ENCODE measurements at regions not wholly inside any gene's neighbourhood (a gene's known extent, or its start where the extent isn't known, plus 50 kb on each side); places are given as distances from the start of the nearest gene placed in this dataset.

DNA sequence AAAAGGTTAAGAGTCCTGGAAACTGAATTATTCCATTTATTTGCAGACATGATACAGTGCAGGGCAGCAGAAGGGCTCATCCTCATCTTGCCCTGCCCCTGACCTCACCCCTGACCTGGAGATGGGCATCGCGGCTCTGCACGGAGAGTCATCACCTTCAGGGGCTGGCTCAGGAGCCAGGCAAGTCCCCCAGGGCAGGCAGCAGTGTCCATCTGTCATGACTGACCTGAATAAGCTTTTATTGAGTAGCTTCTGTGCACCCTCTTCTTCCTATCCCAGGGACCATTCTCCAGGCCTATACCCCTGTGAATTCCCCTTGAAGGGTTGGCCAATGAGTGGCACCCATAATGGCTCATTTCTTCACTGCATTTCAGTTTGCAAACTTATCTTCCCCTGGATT, 484.2 kb downstream of the ZNF536 start:
- POLR2A ChIA-PET: interaction anchor here (0.7 kb wide), 1 partner anchor 9 kb away, joined by 3 read pairs; no protein-coding TSS in a partner anchor
- Histone ChIP-seq H3K27me3 (ENCODE audit: control insufficient read depth, insufficient read depth, low read length) (no peaks in the 10 kb centered on the region), H3K36me3 (ENCODE audit: control insufficient read depth, insufficient read depth, low read length) (no peaks in the 10 kb centered on the region), H3K4me3 (ENCODE audit: low read depth, low read length) (no peak overlapping the region)
- CTCF ChIA-PET: no interaction called here
- TF ChIP-seq, protein P1, sequence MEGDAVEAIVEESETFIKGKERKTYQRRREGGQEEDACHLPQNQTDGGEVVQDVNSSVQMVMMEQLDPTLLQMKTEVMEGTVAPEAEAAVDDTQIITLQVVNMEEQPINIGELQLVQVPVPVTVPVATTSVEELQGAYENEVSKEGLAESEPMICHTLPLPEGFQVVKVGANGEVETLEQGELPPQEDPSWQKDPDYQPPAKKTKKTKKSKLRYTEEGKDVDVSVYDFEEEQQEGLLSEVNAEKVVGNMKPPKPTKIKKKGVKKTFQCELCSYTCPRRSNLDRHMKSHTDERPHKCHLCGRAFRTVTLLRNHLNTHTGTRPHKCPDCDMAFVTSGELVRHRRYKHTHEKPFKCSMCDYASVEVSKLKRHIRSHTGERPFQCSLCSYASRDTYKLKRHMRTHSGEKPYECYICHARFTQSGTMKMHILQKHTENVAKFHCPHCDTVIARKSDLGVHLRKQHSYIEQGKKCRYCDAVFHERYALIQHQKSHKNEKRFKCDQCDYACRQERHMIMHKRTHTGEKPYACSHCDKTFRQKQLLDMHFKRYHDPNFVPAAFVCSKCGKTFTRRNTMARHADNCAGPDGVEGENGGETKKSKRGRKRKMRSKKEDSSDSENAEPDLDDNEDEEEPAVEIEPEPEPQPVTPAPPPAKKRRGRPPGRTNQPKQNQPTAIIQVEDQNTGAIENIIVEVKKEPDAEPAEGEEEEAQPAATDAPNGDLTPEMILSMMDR (IDR thresholded peaks at IDR 0.05; ENCODE audit: insufficient read depth, low read depth, low read length): no peak
- DNase-seq (ENCODE audit: low read depth): no peak

DNA sequence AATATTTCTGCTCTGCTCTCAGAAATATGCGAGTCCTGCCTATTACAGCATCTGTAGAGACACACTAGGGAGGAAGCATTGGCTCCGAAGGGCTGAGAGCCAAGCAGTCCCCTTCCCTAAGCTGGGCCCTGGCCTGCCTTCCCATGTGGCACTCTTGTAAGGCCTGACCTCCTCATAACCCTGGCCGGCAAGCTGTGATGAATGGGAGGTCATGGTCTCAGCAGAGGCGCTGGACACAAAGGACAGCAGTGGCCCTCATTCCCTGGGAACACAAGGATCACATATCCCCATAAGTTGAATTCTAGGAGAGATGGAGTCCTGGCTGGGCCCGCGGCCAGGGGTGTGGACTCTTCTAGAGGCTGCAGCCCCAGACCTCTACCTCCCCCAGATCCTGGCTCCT, 483.3 kb downstream of the ZNF536 start:
- no peak for DNase-seq (ENCODE audit: low read depth)
- CTCF ChIA-PET: no interaction called here
- H3K36me3 ChIP-seq (ENCODE audit: control insufficient read depth, insufficient read depth, low read length): no peaks in the 10 kb centered on the region
- TF ChIP-seq, protein P1 (IDR thresholded peaks at IDR 0.05; ENCODE audit: insufficient read depth, low read depth, low read length): no peak
- no peaks in the 10 kb centered on the region for H3K27me3 ChIP-seq (ENCODE audit: control insufficient read depth, insufficient read depth, low read length)
- no peak overlapping the region for H3K4me3 ChIP-seq (ENCODE audit: low read depth, low read length)
- POLR2A ChIA-PET: no interaction called here

GRCh38 chr19:30854661-30855060, 482.5 kb downstream of the ZNF536 start:
- H3K4me3 ChIP-seq (ENCODE audit: low read depth, low read length): no peak overlapping the region
- ChIA-PET POLR2A (no interaction called here), CTCF (interaction anchor here (0.7 kb wide), 1 partner anchor 449 kb away, joined by 3 read pairs; no protein-coding TSS in a partner anchor)
- no peaks in the 10 kb centered on the region for H3K36me3 ChIP-seq (ENCODE audit: control insufficient read depth, insufficient read depth, low read length)
- TF ChIP-seq, protein P1 (IDR thresholded peaks at IDR 0.05; ENCODE audit: insufficient read depth, low read depth, low read length): no peak
- no peaks in the 10 kb centered on the region for H3K27me3 ChIP-seq (ENCODE audit: control insufficient read depth, insufficient read depth, low read length)
- DNase-seq (ENCODE audit: low read depth): no peak

- Histone ChIP-seq H3K4me3 (ENCODE audit: low read depth, low read length) (no peak overlapping the region), H3K27me3 (ENCODE audit: control insufficient read depth, insufficient read depth, low read length) (no peaks in the 10 kb centered on the region), H3K36me3 (ENCODE audit: control insufficient read depth, insufficient read depth, low read length) (no peaks in the 10 kb centered on the region)
- DNase-seq (ENCODE audit: low read depth): no peak
- TF ChIP-seq, protein P1 (IDR thresholded peaks at IDR 0.05; ENCODE audit: insufficient read depth, low read depth, low read length): no peak
- POLR2A ChIA-PET: no interaction called here
- CTCF ChIA-PET: interaction anchor here (0.7 kb wide), 1 partner anchor 449 kb away, joined by 3 read pairs; no protein-coding TSS in a partner anchor
Observed at GRCh38 chr19:30854207-30854606, 482.0 kb downstream of the ZNF536 start.

DNA sequence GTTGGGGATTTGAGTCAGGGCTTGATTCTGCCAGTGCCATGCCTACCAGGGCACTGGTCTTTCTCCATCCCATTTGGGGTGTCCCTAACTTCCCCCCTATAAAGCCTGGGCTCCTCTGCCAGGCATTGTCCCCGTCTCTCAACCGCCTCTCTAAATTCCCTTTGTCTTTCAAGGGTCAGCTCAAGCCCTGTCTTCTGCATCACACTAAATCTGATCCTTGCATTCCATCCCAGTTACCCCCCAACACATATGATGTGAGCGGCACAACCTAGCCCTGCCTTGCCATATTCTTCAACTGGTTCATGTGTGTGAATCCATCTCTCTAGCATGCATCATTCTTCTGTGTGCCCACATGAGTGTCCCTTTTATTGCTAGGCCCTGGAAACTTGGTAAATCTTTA, 480.9 kb downstream of the ZNF536 start:
- Histone ChIP-seq H3K27me3 (ENCODE audit: control insufficient read depth, insufficient read depth, low read length) (no peaks in the 10 kb centered on the region), H3K4me3 (ENCODE audit: low read depth, low read length) (no peak overlapping the region), H3K36me3 (ENCODE audit: control insufficient read depth, insufficient read depth, low read length) (no peaks in the 10 kb centered on the region)
- no peak for DNase-seq (ENCODE audit: low read depth)
- TF ChIP-seq, protein P1 (IDR thresholded peaks at IDR 0.05; ENCODE audit: insufficient read depth, low read depth, low read length): no peak
- POLR2A ChIA-PET: no interaction called here
- CTCF ChIA-PET: interaction anchor here (0.6 kb wide), 1 partner anchor 25 kb away, joined by 4 read pairs; no protein-coding TSS in a partner anchor
